22Rv1 (cell line): ENCODE measurements at regions not wholly inside any gene's neighbourhood (a gene's known extent, or its start where the extent isn't known, plus 50 kb on each side); places are given as distances from the start of the nearest gene placed in this dataset.

Experiments used
- H3K27ac ChIP-seq: fragments of 450-650 bp; 2 replicates; pipeline ENCODE4 v1.5.1; 2017
- CTCF ChIP-seq: fragments of 450-650 bp; IDR thresholded peaks from 2 replicates; pipeline ENCODE4 v1.5.1; 2017; ENCODE audit warnings: mild to moderate bottlenecking
- ZFX ChIP-seq: fragments of 450-650 bp; IDR thresholded peaks from 2 replicates; pipeline ENCODE4 v1.6.1; 2017; ENCODE audit warnings: antibody characterized with exemption, borderline replicate concordance

GRCh38 chr3:34780294-34780693 lies 859.0 kb upstream of the ARPP21 start:
- no peak overlapping the region for H3K27ac ChIP-seq
- TF ChIP-seq CTCF (no peak), ZFX (no peak)

GRCh38 chr3:34780973-34781372 lies 858.4 kb upstream of the ARPP21 start:
- no peak for TF ChIP-seq CTCF
- no peak for TF ChIP-seq ZFX
- no peak overlapping the region for H3K27ac ChIP-seq

- TF ChIP-seq CTCF (no peak), ZFX (no peak)
- no peak overlapping the region for H3K27ac ChIP-seq
Measured at GRCh38 chr3:34782871-34783270, 856.5 kb upstream of the ARPP21 start.

GRCh38 chr3:34783876-34784275 lies 855.4 kb upstream of the ARPP21 start:
- TF ChIP-seq ZFX = no peak
- no peak overlapping the region for H3K27ac ChIP-seq

- H3K27ac ChIP-seq = no peak overlapping the region
- no peak for TF ChIP-seq CTCF
- no peak for TF ChIP-seq ZFX
Measured at GRCh38 chr3:34793057-34793456, 846.3 kb upstream of the ARPP21 start.

- TF ChIP-seq ZFX (no peak), CTCF (no peak)
- no peak overlapping the region for H3K27ac ChIP-seq
Measured at GRCh38 chr3:34807611-34808010, 831.7 kb upstream of the ARPP21 start.

- H3K27ac ChIP-seq = no peak overlapping the region
- no peak for TF ChIP-seq ZFX
- TF ChIP-seq CTCF = no peak
Measured at GRCh38 chr3:34808287-34808686, 831.0 kb upstream of the ARPP21 start.

GRCh38 chr3:34828847-34829246 lies 810.5 kb upstream of the ARPP21 start:
- no peak overlapping the region for H3K27ac ChIP-seq
- no peak for TF ChIP-seq ZFX
- no peak for TF ChIP-seq CTCF
